ENCODE measurements at regions not wholly inside any gene's neighbourhood (a gene's known extent, or its start where the extent isn't known, plus 50 kb on each side); places are given as distances from the start of the nearest gene placed in this dataset.

GRCh38 chr5:158163451-158164295, 304.7 kb upstream of the CLINT1 start:
- Histone ChIP-seq H3K36me3 (no peaks in the 10 kb centered on the region), H3K27me3 (peaks cover 0 to 16% (median 0%) of the 10 kb centered on the region in 7 donors), H3K4me3 (no peak overlapping the region), H3K4me1 (peaks cover 0 to 9% (median 0%) of the 10 kb centered on the region in 9 donors), H3K9me3 (no peaks in the 10 kb centered on the region), H3K27ac (peak overlapping the region in 1 of 10 donors; percentile 19)
- intact Hi-C loops (cut with DNase I) = loop anchor here in 1 of 10 donors (5.0 kb wide), 1 partner anchor 86 kb away; no protein-coding TSS in a partner anchor
- no peak for TF ChIP-seq CTCF (IDR thresholded peaks at IDR 0.05)
- no peak for ATAC-seq
- 79 to 83% methylated on average over 9 of the region's 9 CpGs for WGBS, 2 donors
- DNase-seq = no peak

DNA sequence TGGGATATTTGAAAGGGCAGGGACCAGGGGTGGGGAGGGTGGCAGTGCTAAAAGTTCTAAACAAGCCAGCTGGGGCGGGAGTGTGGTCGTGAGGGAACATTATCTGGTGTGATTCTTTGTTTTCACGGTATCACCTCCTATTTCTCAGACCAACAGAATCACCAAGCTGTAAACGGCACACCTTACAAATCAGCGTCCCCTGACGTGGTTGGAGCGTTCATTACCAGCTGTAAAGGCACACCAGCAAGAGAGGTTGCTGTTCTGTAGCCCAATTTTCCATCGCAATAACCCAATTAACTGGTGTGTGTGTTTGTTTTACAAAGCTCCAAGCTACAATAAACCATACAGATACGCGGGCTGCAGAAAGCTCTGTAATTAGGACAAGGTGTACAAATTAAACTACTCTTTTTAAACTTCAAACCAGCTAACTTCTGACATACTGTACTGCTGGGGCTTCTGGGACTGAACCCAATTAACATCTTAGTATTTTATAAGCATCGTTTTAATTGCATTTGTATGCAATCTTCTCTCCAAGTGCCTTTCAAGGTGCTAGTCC, 303.6 kb upstream of the CLINT1 start:
- peaks cover 0 to 9% (median 0%) of the 10 kb centered on the region in 9 donors for H3K4me1 ChIP-seq
- intact Hi-C loops (cut with DNase I) = loop anchor here in 1 of 10 donors (5.0 kb wide), 1 partner anchor 85 kb away; no protein-coding TSS in a partner anchor
- WGBS, 2 donors = 86 to 87% methylated on average over 11 of the region's 11 CpGs
- ATAC-seq (no peak), DNase-seq (no peak)
- H3K36me3 ChIP-seq = no peaks in the 10 kb centered on the region
- H3K4me3 ChIP-seq = no peak overlapping the region
- TF ChIP-seq CTCF (IDR thresholded peaks at IDR 0.05) = no peak
- H3K27ac ChIP-seq = no peak overlapping the region
- peaks cover 0 to 16% (median 0%) of the 10 kb centered on the region in 7 donors for H3K27me3 ChIP-seq
- H3K9me3 ChIP-seq = no peaks in the 10 kb centered on the region

GRCh38 chr5:158162026-158162425, 303.1 kb upstream of the CLINT1 start:
- WGBS, 2 donors = 60 to 64% methylated on average over 5 of the region's 5 CpGs
- no peak for TF ChIP-seq CTCF (IDR thresholded peaks at IDR 0.05)
- no peak overlapping the region for H3K27ac ChIP-seq
- intact Hi-C loops (cut with DNase I) = loop anchor here in 1 of 10 donors (5.0 kb wide), 1 partner anchor 85 kb away; no protein-coding TSS in a partner anchor
- no peak overlapping the region for H3K4me3 ChIP-seq
- H3K36me3 ChIP-seq = no peaks in the 10 kb centered on the region
- DNase-seq = no peak
- ATAC-seq = no peak
- peaks cover 0 to 9% (median 0%) of the 10 kb centered on the region in 9 donors for H3K4me1 ChIP-seq
- peaks cover 0 to 16% (median 0%) of the 10 kb centered on the region in 7 donors for H3K27me3 ChIP-seq
- no peaks in the 10 kb centered on the region for H3K9me3 ChIP-seq

DNA sequence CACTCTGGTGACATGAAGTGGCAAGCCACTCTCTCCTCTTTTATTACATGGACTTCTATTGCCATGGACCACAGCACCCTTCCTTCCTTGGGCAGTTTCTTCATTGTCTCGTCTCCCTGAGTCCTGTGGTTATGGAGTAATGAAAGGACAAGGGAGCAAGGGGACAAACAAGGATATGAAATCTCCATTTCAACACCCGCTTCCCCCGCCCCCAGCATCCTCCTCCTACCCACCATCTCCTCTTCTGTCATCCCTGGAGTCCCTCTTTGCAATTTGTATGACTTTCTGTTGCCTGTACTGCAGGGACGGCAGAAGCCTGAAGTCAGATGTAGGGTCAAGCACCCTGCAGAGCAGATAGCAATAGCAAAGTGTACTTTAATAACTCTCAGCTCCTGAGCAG, 300.7 kb upstream of the CLINT1 start:
- no peak for TF ChIP-seq CTCF (IDR thresholded peaks at IDR 0.05)
- intact Hi-C loops (cut with DNase I) = loop anchor here in 1 of 10 donors (5.0 kb wide), 1 partner anchor 82 kb away; no protein-coding TSS in a partner anchor
- 73 to 83% methylated on average over 4 of the region's 4 CpGs for WGBS, 2 donors

More for the DNA sequence above, 300.7 kb upstream of the CLINT1 start:
- DNase-seq = no peak
- Histone ChIP-seq H3K36me3 (no peaks in the 10 kb centered on the region), H3K4me1 (peaks cover 0 to 16% (median 0%) of the 10 kb centered on the region in 9 donors), H3K4me3 (no peak overlapping the region), H3K27ac (no peak overlapping the region), H3K27me3 (peaks cover 0 to 8% (median 0%) of the 10 kb centered on the region in 7 donors), H3K9me3 (no peaks in the 10 kb centered on the region)
- no peak for ATAC-seq
